Endothelial cell of umbilical vein (primary cell): ENCODE measurements at regions not wholly inside any gene's neighbourhood (a gene's known extent, or its start where the extent isn't known, plus 50 kb on each side); places are given as distances from the start of the nearest gene placed in this dataset.

Experiments used
- BruUV-seq: library from RNA; stranded (reverse); fragments of 400-500 nt; replicated peaks from 2 replicates; lab custom pipeline; 2021; lab: Mats Ljungman, UMichigan
- CTCF ChIA-PET: fragments of 300-600, 350-600 bp; sonication (Branson Sonifier 250); formaldehyde crosslinking; loops from one replicate; lab custom pipeline; 2021; ENCODE audit warnings: antibody characterized with exemption, inconsistent platforms; lab: Charles Lee
- POLR2A ChIA-PET: fragments of 300-600, 350-600 bp; sonication (Branson Sonifier 250); formaldehyde crosslinking; loops from one replicate; lab custom pipeline; 2021; ENCODE audit warnings: antibody characterized with exemption, inconsistent platforms; lab: Charles Lee
- DNase-seq: peaks from one replicate; pipeline ENCODE4 v3.0.0-alpha.2; 2011; ENCODE audit warnings: low read depth, low spot score
- FAIRE-seq: peaks from 2 replicates; lab custom pipeline; 2011; peaks lifted over from hg19 to GRCh38; lab: Jason Lieb, UNC
- H2AFZ ChIP-seq: 2 replicates; pipeline ENCODE4 v1.6.0; 2012; ENCODE audit warnings: low read depth, low read length, control low read depth, inconsistent platforms
- H3K27ac ChIP-seq: 2 replicates; pipeline ENCODE4 v1.5.1; 2011; ENCODE audit warnings: low read depth, mild to moderate bottlenecking, control low read depth, low read length, moderate library complexity; ENCODE audit not compliant: insufficient read depth
- H3K27me3 ChIP-seq, 2 experiments: 2 replicates each; pipeline versions ENCODE4 v1.6.0 to v1.6.1; 2011; ENCODE audit warnings: low read length in 2 of 2, mixed read lengths in 1 of 2; ENCODE audit not compliant: control insufficient read depth in 2 of 2, insufficient read depth in 2 of 2
- H3K36me3 ChIP-seq, 2 experiments: 2 replicates in 1 of 2; 3 replicates in 1 of 2; pipeline ENCODE4 v1.5.1; 2011; ENCODE audit warnings: low read length in 2 of 2, mild to moderate bottlenecking in 1 of 2, moderate library complexity in 1 of 2; ENCODE audit not compliant: control insufficient read depth in 2 of 2, insufficient read depth in 2 of 2; ENCODE audit errors: extremely low read depth in 1 of 2
- H3K4me1 ChIP-seq: 3 replicates; pipeline ENCODE4 v1.5.1; 2011; ENCODE audit warnings: mild to moderate bottlenecking, low read length; ENCODE audit not compliant: control insufficient read depth, insufficient read depth; ENCODE audit errors: extremely low read depth
- H3K4me2 ChIP-seq: 2 replicates; pipeline ENCODE4 v1.6.1; 2011; ENCODE audit warnings: low read length, control low read depth, mixed read lengths; ENCODE audit not compliant: insufficient read depth
- H3K4me3 ChIP-seq, 3 experiments: fragments of 200-600 bp in 1 of 3; sonication (generic), shearing (Covaris generic) in 1 of 3; replicated peaks in 1 of 3; 2 replicates each; pipeline ENCODE4 v1.5.1; 2011 to 2016; ENCODE audit warnings: control low read depth in 3 of 3, low read length in 3 of 3, mild to moderate bottlenecking in 2 of 3, inconsistent platforms in 1 of 3, low read depth in 1 of 3, moderate library complexity in 1 of 3; ENCODE audit not compliant: insufficient read depth in 1 of 3
- H3K79me2 ChIP-seq: 2 replicates; pipeline ENCODE4 v1.6.0; 2012; ENCODE audit warnings: low read length, inconsistent platforms; ENCODE audit not compliant: control insufficient read depth, insufficient read depth
- H3K9ac ChIP-seq: replicated peaks from 2 replicates; pipeline ENCODE3; 2011; ENCODE audit warnings: low read length, control low read depth; ENCODE audit not compliant: insufficient read depth; ENCODE audit errors: extremely low read depth
- H3K9me1 ChIP-seq: replicated peaks from 3 replicates; pipeline ENCODE4 v1.6.0; 2011; ENCODE audit warnings: mild to moderate bottlenecking, low read length; ENCODE audit not compliant: control insufficient read depth, insufficient read depth; ENCODE audit errors: extremely low read depth
- H3K9me3 ChIP-seq: replicated peaks from 2 replicates; pipeline ENCODE4 v1.5.1; 2012; ENCODE audit warnings: low read length, inconsistent platforms; ENCODE audit not compliant: control insufficient read depth, insufficient read depth
- H4K20me1 ChIP-seq: replicated peaks from 2 replicates; pipeline ENCODE3; 2011; ENCODE audit warnings: mild to moderate bottlenecking, low read length; ENCODE audit not compliant: control insufficient read depth, insufficient read depth; ENCODE audit errors: extremely low read depth
- CTCF ChIP-seq, 2 donors: IDR thresholded peaks; 1 replicate in 1 of 2; 2 replicates in 1 of 2; pipeline ENCODE4 v1.5.1; 2011; ENCODE audit warnings: low read length in 2 of 2, mild to moderate bottlenecking in 2 of 2, moderate library complexity in 2 of 2, control low read depth in 1 of 2, inconsistent platforms in 1 of 2, low read depth in 1 of 2; ENCODE audit not compliant: insufficient read depth in 1 of 2; ENCODE audit errors: extremely low read depth in 1 of 2
- EZH2 ChIP-seq: IDR thresholded peaks from 2 replicates; pipeline ENCODE4 v1.6.1; 2012; ENCODE audit warnings: borderline replicate concordance, low read depth, mild to moderate bottlenecking, moderate library complexity, low read length, inconsistent platforms; ENCODE audit not compliant: severe bottlenecking
- GATA2 ChIP-seq: IDR thresholded peaks from 2 replicates; pipeline ENCODE4 v1.7.0; 2011; ENCODE audit warnings: low read depth, mild to moderate bottlenecking, moderate library complexity, mixed read lengths, low read length; ENCODE audit not compliant: insufficient read length, insufficient read depth
- JUN ChIP-seq: IDR thresholded peaks from 2 replicates; pipeline ENCODE4 v1.6.1; 2011; ENCODE audit warnings: borderline replicate concordance, low read depth; ENCODE audit not compliant: insufficient read length, insufficient read depth
- MAX ChIP-seq: IDR thresholded peaks from 2 replicates; pipeline ENCODE4 v1.6.1; 2011; ENCODE audit not compliant: insufficient read depth, insufficient read length
- MYC ChIP-seq: IDR thresholded peaks from one replicate; pipeline ENCODE4 v1.6.1; 2011; ENCODE audit warnings: mild to moderate bottlenecking, low read depth, low read length
- POLR2A ChIP-seq: IDR thresholded peaks from 2 replicates; pipeline ENCODE4 v1.6.1; 2012; ENCODE audit warnings: low read depth, mild to moderate bottlenecking, control low read depth, low read length
- POLR2AphosphoS5 ChIP-seq: IDR thresholded peaks from 2 replicates; pipeline ENCODE4 v1.6.1; 2012; ENCODE audit warnings: low read depth, mild to moderate bottlenecking, control low read depth, low read length, moderate library complexity; ENCODE audit not compliant: insufficient read depth
- dilution Hi-C: fragments of 300-500 bp; cut with MboI; formaldehyde crosslinking; loops from one replicate; pipeline ENCODE4 v1.15.0; 2019; ENCODE audit warnings: low sequenced_read_pairs; ENCODE audit not compliant: extremely low pct_ligation_motif_present
- intact Hi-C: fragments of 100-400 bp; cut with micrococcal nuclease; formaldehyde crosslinking; loops from one replicate; pipeline ENCODE4 v1.10.0; 2022

- no peaks in the 10 kb centered on the region for H3K4me1 ChIP-seq
- DNase-seq (no peak), FAIRE-seq (no peak)
- no peak overlapping the region for H3K4me3 ChIP-seq
- peaks cover 3 to 10% of the 10 kb centered on the region in 2 experiments for H3K27me3 ChIP-seq
- no peak for TF ChIP-seq GATA2
- no peak for TF ChIP-seq CTCF (IDR thresholded peaks at IDR 0.05; ENCODE audit: extremely low read depth in 1 of 2, insufficient read depth in 1 of 2, low read depth in 1 of 2, low read length in 2 of 2)
- no peak for TF ChIP-seq JUN
- no peak for TF ChIP-seq POLR2A
- no peak for TF ChIP-seq MAX
- TF ChIP-seq POLR2AphosphoS5: no peak
- TF ChIP-seq MYC: no peak
- no peak for TF ChIP-seq EZH2
- no peaks in the 10 kb centered on the region for H3K36me3 ChIP-seq
- ChIA-PET CTCF (no interaction called here), POLR2A (no interaction called here)
- intact Hi-C loops (loop anchor here (10.0 kb wide), 1 partner anchor 275 kb away; no protein-coding TSS in a partner anchor), dilution Hi-C loops (no loop called here)
- H2AFZ ChIP-seq: no peak overlapping the region
- H4K20me1 ChIP-seq: no peaks in the 10 kb centered on the region
- H3K9me3 ChIP-seq: no peaks in the 10 kb centered on the region
- H3K27ac ChIP-seq: no peak overlapping the region
- H3K79me2 ChIP-seq: no peaks in the 10 kb centered on the region
- no peak overlapping the region for H3K4me2 ChIP-seq
- no TSS peak for BruUV-seq
- H3K9me1 ChIP-seq: no peaks in the 10 kb centered on the region
- H3K9ac ChIP-seq: no peak overlapping the region
Measured at GRCh38 chr5:136799806-136800372, 434.5 kb upstream of the TRPC7 start.
